HG02943 (cell line): ENCODE measurements at regions not wholly inside any gene's neighbourhood (a gene's known extent, or its start where the extent isn't known, plus 50 kb on each side); places are given as distances from the start of the nearest gene placed in this dataset.

Experiments
- ATAC-seq: cut with Tn5 transposase; IDR thresholded peaks from one replicate; pipeline ENCODE4 v1.9.1; 2021; ENCODE audit warnings: mild to moderate bottlenecking, low read depth, moderate library complexity; ENCODE audit not compliant: unreplicated experiment

GRCh38 chr10:78518224-78518623, 484.6 kb downstream of the RPS24 start:
- no peak for ATAC-seq

- ATAC-seq = no peak
Measured at GRCh38 chr10:78520737-78521430, 487.2 kb downstream of the RPS24 start.

- no peak for ATAC-seq
Measured at GRCh38 chr10:78523453-78523852, 489.8 kb downstream of the RPS24 start.

GRCh38 chr10:78524342-78524741, 490.7 kb downstream of the RPS24 start:
- no peak for ATAC-seq

- ATAC-seq = no peak
Measured at GRCh38 chr10:78524941-78525340, 491.3 kb downstream of the RPS24 start.

GRCh38 chr10:78526347-78526746, 492.7 kb downstream of the RPS24 start:
- no peak for ATAC-seq

- ATAC-seq = no peak
Measured at GRCh38 chr10:78527296-78527695, 493.6 kb downstream of the RPS24 start.

GRCh38 chr10:78528749-78529204, 495.1 kb downstream of the RPS24 start:
- no peak for ATAC-seq

- no peak for ATAC-seq
Measured at GRCh38 chr10:78529262-78529661, 495.6 kb downstream of the RPS24 start.

- ATAC-seq = no peak
Measured at GRCh38 chr10:78531088-78531487, 497.4 kb downstream of the RPS24 start.

- no peak for ATAC-seq
Measured at GRCh38 chr10:78532480-78533042, 498.9 kb downstream of the RPS24 start.

GRCh38 chr10:78533098-78533497, 499.4 kb downstream of the RPS24 start:
- ATAC-seq = no peak

GRCh38 chr10:78533776-78534175, 500.1 kb downstream of the RPS24 start:
- no peak for ATAC-seq

- no peak for ATAC-seq
Measured at GRCh38 chr10:78535716-78536218, 502.1 kb downstream of the RPS24 start.

- ATAC-seq = no peak
Measured at GRCh38 chr10:78537018-78537417, 503.4 kb downstream of the RPS24 start.

GRCh38 chr10:78539247-78539766, 505.6 kb downstream of the RPS24 start:
- ATAC-seq = no peak

- ATAC-seq = no peak
Measured at GRCh38 chr10:78540355-78541076, 506.9 kb downstream of the RPS24 start.

GRCh38 chr10:78541481-78542140, 507.9 kb downstream of the RPS24 start:
- ATAC-seq = no peak

GRCh38 chr10:78542141-78542489, 508.5 kb downstream of the RPS24 start:
- no peak for ATAC-seq

- ATAC-seq = no peak
Measured at GRCh38 chr10:78542521-78542920, 508.9 kb downstream of the RPS24 start.
